HG03575 (cell line): ENCODE measurements at regions not wholly inside any gene's neighbourhood (a gene's known extent, or its start where the extent isn't known, plus 50 kb on each side); places are given as distances from the start of the nearest gene placed in this dataset.

Experiments used
- ATAC-seq: cut with Tn5 transposase; IDR thresholded peaks from one replicate; pipeline ENCODE4 v1.9.1; 2021; ENCODE audit not compliant: unreplicated experiment, insufficient number of reproducible peaks, low FRiP score; ENCODE audit errors: extremely low read depth

GRCh38 chr2:128552141-128552805, 233.6 kb upstream of the HS6ST1 start:
- ATAC-seq, result no peak

- ATAC-seq, result no peak
These were observed 234.3 kb upstream of the HS6ST1 start for GRCh38 chr2:128552806-128553551.

- no peak for ATAC-seq
These were observed 235.6 kb upstream of the HS6ST1 start for GRCh38 chr2:128554151-128554769.

GRCh38 chr2:128555433-128555832, 236.8 kb upstream of the HS6ST1 start:
- ATAC-seq, result no peak

GRCh38 chr2:128556089-128556488, 237.4 kb upstream of the HS6ST1 start:
- no peak for ATAC-seq

GRCh38 chr2:128556633-128557032, 238.0 kb upstream of the HS6ST1 start:
- no peak for ATAC-seq

GRCh38 chr2:128557069-128557468, 238.4 kb upstream of the HS6ST1 start:
- no peak for ATAC-seq

GRCh38 chr2:128557831-128558241, 239.2 kb upstream of the HS6ST1 start:
- no peak for ATAC-seq

- ATAC-seq, result no peak
These were observed 239.8 kb upstream of the HS6ST1 start for GRCh38 chr2:128558441-128558840.

GRCh38 chr2:128558895-128559532, 240.3 kb upstream of the HS6ST1 start:
- ATAC-seq, result no peak

- ATAC-seq, result no peak
These were observed 241.2 kb upstream of the HS6ST1 start for GRCh38 chr2:128559533-128560515.

- no peak for ATAC-seq
These were observed 242.1 kb upstream of the HS6ST1 start for GRCh38 chr2:128560718-128561117.

- no peak for ATAC-seq
These were observed 244.0 kb upstream of the HS6ST1 start for GRCh38 chr2:128562471-128563347.

GRCh38 chr2:128563348-128563687, 244.7 kb upstream of the HS6ST1 start:
- ATAC-seq, result no peak

GRCh38 chr2:128564131-128564530, 245.5 kb upstream of the HS6ST1 start:
- no peak for ATAC-seq

- no peak for ATAC-seq
These were observed 245.9 kb upstream of the HS6ST1 start for GRCh38 chr2:128564551-128564950.

GRCh38 chr2:128565441-128565840, 246.8 kb upstream of the HS6ST1 start:
- no peak for ATAC-seq

GRCh38 chr2:128566671-128567070, 248.0 kb upstream of the HS6ST1 start:
- ATAC-seq, result no peak
